ENCODE measurements at regions not wholly inside any gene's neighbourhood (a gene's known extent, or its start where the extent isn't known, plus 50 kb on each side); places are given as distances from the start of the nearest gene placed in this dataset.

DNA sequence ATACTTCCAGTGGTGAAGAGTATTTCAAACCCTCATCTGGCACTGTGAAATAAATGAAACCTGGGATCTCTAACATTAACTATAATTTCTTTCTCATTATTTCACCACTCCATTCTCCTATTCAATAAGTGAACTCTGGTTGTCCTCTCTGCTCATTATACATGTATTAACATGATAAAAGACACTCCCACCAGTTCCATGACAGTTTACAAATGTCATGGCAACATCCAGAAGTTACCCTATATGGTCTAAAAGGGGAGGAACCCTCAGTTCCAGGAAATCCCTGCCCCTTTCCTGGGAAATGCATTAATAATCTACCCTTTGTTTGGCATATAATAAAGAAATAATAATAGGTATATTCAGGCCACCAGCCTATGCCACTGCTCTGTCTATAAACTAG lies 62.7 kb upstream of the BRINP3 start:
- DNase-seq, result no peak
- ATAC-seq, result no peak

DNA sequence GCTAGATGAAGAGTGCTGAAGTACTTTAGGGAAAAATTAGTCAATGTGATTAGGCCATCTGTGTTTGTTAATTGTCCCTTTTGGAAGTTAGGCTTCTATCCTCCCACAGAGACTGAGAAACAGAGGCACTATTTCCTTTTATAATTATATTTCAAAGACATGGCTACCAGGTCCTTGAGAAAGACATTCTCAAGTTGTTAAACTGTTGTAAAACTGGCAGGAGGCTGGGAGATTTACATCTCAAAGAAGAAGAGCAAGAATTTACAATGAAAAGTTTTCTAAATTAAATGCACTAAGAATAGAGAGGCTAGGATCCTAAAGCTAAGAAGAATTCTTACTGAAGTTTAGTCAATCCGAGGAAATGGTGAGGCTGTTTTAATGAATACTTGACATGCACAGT lies 74.0 kb upstream of the BRINP3 start:
- no peaks in the 10 kb centered on the region for H3K27me3 ChIP-seq
- no peaks in the 10 kb centered on the region for H3K4me1 ChIP-seq
- H3K27ac ChIP-seq, result no peak overlapping the region
- no peaks in the 10 kb centered on the region for H3K9me3 ChIP-seq
- TF ChIP-seq, protein P1, sequence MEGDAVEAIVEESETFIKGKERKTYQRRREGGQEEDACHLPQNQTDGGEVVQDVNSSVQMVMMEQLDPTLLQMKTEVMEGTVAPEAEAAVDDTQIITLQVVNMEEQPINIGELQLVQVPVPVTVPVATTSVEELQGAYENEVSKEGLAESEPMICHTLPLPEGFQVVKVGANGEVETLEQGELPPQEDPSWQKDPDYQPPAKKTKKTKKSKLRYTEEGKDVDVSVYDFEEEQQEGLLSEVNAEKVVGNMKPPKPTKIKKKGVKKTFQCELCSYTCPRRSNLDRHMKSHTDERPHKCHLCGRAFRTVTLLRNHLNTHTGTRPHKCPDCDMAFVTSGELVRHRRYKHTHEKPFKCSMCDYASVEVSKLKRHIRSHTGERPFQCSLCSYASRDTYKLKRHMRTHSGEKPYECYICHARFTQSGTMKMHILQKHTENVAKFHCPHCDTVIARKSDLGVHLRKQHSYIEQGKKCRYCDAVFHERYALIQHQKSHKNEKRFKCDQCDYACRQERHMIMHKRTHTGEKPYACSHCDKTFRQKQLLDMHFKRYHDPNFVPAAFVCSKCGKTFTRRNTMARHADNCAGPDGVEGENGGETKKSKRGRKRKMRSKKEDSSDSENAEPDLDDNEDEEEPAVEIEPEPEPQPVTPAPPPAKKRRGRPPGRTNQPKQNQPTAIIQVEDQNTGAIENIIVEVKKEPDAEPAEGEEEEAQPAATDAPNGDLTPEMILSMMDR (IDR thresholded peaks at IDR 0.05), result no peak
- no peak for TF ChIP-seq POLR2A (IDR thresholded peaks at IDR 0.05)
- intact Hi-C loops (cut with DNase I), result no loop called here
- H3K4me3 ChIP-seq, result no peak overlapping the region
- DNase-seq (no peak), ATAC-seq (no peak)
- no peaks in the 10 kb centered on the region for H3K36me3 ChIP-seq
- WGBS (ENCODE audit: insufficient coverage, low coverage, low lambda C conversion rate, missing lambda C conversion rate), result 24% methylated on average over 1 of the region's 1 CpG

More for the DNA sequence above, 62.7 kb upstream of the BRINP3 start:
- Histone ChIP-seq H3K4me3 (no peak overlapping the region), H3K9me3 (no peaks in the 10 kb centered on the region), H3K4me1 (no peaks in the 10 kb centered on the region), H3K27ac (no peak overlapping the region), H3K36me3 (no peaks in the 10 kb centered on the region), H3K27me3 (no peaks in the 10 kb centered on the region)
- TF ChIP-seq POLR2A (IDR thresholded peaks at IDR 0.05), result no peak
- TF ChIP-seq, protein P1 (IDR thresholded peaks at IDR 0.05), result no peak
- intact Hi-C loops (cut with DNase I), result no loop called here

DNA sequence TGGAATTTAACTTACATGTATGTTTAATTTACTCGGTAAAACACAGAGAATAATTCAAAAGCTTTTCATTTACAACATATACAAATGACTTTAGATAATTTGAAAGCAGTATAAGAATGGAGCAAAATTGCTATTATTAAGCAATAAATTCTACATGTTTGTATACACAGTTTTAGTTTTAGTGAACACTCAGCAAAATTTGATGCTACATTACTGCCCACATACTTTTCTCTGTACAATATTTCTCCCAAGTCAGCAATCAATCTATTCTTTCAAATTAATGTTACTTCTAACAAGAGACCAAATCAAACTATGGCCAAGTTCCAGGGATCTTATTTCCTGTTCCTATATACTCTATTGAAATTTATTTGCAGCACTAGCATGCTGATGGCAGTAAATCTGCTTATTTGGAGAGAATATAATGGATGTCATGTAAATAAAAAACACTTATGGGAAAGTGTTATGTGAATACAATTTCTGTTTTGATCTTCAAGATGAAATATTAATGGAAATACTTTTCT lies 82.6 kb upstream of the BRINP3 start:
- Histone ChIP-seq H3K4me1 (no peaks in the 10 kb centered on the region), H3K27me3 (no peaks in the 10 kb centered on the region), H3K9me3 (no peaks in the 10 kb centered on the region), H3K36me3 (no peaks in the 10 kb centered on the region), H3K27ac (no peak overlapping the region), H3K4me3 (no peak overlapping the region)
- 38% methylated on average over 1 of the region's 1 CpG for WGBS (ENCODE audit: insufficient coverage, low coverage, low lambda C conversion rate, missing lambda C conversion rate)
- no peak for ATAC-seq
- no peak for TF ChIP-seq POLR2A (IDR thresholded peaks at IDR 0.05)
- TF ChIP-seq, protein P1 (IDR thresholded peaks at IDR 0.05), result no peak
- no peak for DNase-seq
- intact Hi-C loops (cut with DNase I), result no loop called here

DNA sequence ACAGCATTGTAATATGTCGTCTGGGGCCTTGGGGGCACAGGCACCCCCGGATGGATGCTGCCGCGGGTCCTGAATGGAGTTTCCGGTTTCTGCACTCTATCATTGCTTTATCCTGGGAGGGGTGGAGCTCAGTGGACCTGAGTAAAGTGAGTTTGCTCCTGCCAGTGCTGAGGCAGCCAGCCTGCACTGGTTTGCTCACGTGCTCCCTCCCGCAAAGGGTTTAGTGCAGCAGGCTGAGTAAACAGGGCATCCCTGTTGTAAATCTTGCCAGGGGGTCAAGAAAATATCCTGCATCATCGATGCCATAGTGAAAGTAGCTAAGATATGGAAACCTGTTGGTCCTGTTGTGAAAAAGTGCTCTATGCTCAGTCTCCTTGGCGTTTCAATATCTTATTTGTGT lies 85.6 kb upstream of the BRINP3 start:
- TF ChIP-seq POLR2A (IDR thresholded peaks at IDR 0.05), result no peak
- TF ChIP-seq, protein P1 (IDR thresholded peaks at IDR 0.05), result no peak
- Histone ChIP-seq H3K4me3 (no peak overlapping the region), H3K9me3 (no peaks in the 10 kb centered on the region), H3K27me3 (no peaks in the 10 kb centered on the region), H3K36me3 (no peaks in the 10 kb centered on the region), H3K4me1 (no peaks in the 10 kb centered on the region), H3K27ac (no peak overlapping the region)
- intact Hi-C loops (cut with DNase I), result no loop called here
- ATAC-seq (no peak), DNase-seq (no peak)
- 40% methylated on average over 3 of the region's 9 CpGs for WGBS (ENCODE audit: insufficient coverage, low coverage, low lambda C conversion rate, missing lambda C conversion rate)

DNA sequence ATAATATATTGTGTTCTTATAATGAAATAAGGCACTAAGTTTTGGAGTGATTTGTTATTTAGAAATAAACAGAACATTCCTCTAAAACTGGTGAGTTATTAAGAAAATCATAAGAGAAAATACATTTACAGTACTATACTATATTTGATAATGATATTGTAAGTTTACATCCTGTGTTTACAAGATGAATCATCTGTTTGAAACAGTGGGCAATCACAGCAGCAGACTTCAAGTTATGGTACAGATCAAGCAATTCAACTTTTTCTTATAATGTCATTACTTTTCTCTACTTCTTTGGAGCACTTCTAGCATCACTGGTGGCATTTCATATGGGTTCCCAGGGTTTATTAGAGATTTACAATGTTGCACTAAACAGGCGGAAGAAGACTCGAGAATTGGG lies 86.5 kb upstream of the BRINP3 start:
- Histone ChIP-seq H3K27ac (no peak overlapping the region), H3K4me3 (no peak overlapping the region), H3K4me1 (no peaks in the 10 kb centered on the region), H3K9me3 (no peaks in the 10 kb centered on the region), H3K36me3 (no peaks in the 10 kb centered on the region), H3K27me3 (no peaks in the 10 kb centered on the region)
- TF ChIP-seq, protein P1 (IDR thresholded peaks at IDR 0.05), result no peak
- no peak for TF ChIP-seq POLR2A (IDR thresholded peaks at IDR 0.05)
- DNase-seq (no peak), ATAC-seq (no peak)
- intact Hi-C loops (cut with DNase I), result no loop called here
- WGBS (ENCODE audit: insufficient coverage, low coverage, low lambda C conversion rate, missing lambda C conversion rate), result 60% methylated on average over 2 of the region's 2 CpGs
